ENCODE measurements at regions not wholly inside any gene's neighbourhood (a gene's known extent, or its start where the extent isn't known, plus 50 kb on each side); places are given as distances from the start of the nearest gene placed in this dataset.

DNA sequence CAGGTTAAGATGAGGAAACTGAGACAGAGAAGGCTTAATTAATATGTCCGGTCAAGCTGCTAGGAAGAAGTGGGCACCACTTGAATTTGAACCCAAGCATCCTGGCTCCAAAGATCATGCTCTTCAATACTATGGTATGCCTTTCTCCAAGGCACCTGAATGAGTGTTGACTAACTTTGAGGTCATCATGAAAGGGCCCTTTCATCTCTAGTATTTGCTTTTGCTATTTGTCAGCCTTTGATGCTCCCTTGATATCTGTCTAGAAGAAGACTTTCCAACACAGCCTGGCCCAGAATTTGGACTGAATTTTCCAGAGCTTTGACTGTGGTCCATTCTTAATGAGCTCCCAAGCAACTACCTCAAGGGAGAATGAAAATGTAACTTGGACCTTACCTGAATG is 179.1 kb upstream of the DKK2 start:
- TF ChIP-seq CTCF (conservative IDR thresholded peaks at IDR 0.05; ENCODE audit: low read depth, low read length) (no peak), EZH2 (IDR thresholded peaks at IDR 0.05; ENCODE audit: borderline replicate concordance, low read depth, low read length, poor library complexity, severe bottlenecking) (no peak)

All from A673 (cell line).